SK-MEL-5 (cell line): ENCODE measurements at regions not wholly inside any gene's neighbourhood (a gene's known extent, or its start where the extent isn't known, plus 50 kb on each side); places are given as distances from the start of the nearest gene placed in this dataset.
"Not testable (repeated sequence)": the region's sequence is repeated elsewhere in the genome, so short reads cannot be mapped to it uniquely, and the experiment has no call there.

Source experiments
- DNase-seq: peaks from one replicate; pipeline ENCODE4 v3.0.0-alpha.2; 2016; ENCODE audit warnings: low read depth, low spot score
- in situ Hi-C: cut with HindIII; loops from 2 replicates; pipeline ENCODE4 v1.10.0; 2016; ENCODE audit warnings: low sequenced_read_pairs, high pct_unique_total_duplicates, low pct_unique_long_range_greater_than_20kb
- small RNA-seq, 2 experiments: library from RNA; depleted of rRNA; stranded (forward); fragments of <200 nt; gene quantifications; one replicate each; pipeline ENCODE3, GENCODE V24; 2014

GRCh38 chr5:43791880-43792279 is 188.9 kb downstream of the NNT start:
- in situ Hi-C loops, DNase-seq: not testable (repeated sequence)

- in situ Hi-C loops = no loop called here
- DNase-seq = no peak
These were observed 182.2 kb downstream of the NNT start for GRCh38 chr5:43785198-43785597.

- DNase-seq = no peak
- in situ Hi-C loops = no loop called here
These were observed 177.6 kb downstream of the NNT start for GRCh38 chr5:43780586-43780985.

- in situ Hi-C loops = no loop called here
- DNase-seq = no peak
These were observed 172.0 kb downstream of the NNT start for GRCh38 chr5:43774881-43775399.

- in situ Hi-C loops = no loop called here
- DNase-seq = no peak
These were observed 170.5 kb downstream of the NNT start for GRCh38 chr5:43773478-43773844.

- in situ Hi-C loops = no loop called here
- DNase-seq = peak; percentile 81
These were observed 169.9 kb downstream of the NNT start for GRCh38 chr5:43772764-43773477.

- in situ Hi-C loops = no loop called here
These were observed 169.4 kb downstream of the NNT start for GRCh38 chr5:43772458-43772763.

GRCh38 chr5:43771611-43772031 is 168.6 kb downstream of the NNT start:
- in situ Hi-C loops = no loop called here
- no peak for DNase-seq

More at GRCh38 chr5:43772458-43772763, 169.4 kb downstream of the NNT start:
- DNase-seq = no peak

GRCh38 chr5:43769571-43770355 is 166.8 kb downstream of the NNT start:
- peak; percentile 79 for DNase-seq
- in situ Hi-C loops = no loop called here

Small RNA genes in the stretch of these regions (small RNA-seq; reads per million reads assigned to genes)
- gene RNU6-381P = 0 reads per million in 2 experiments
